HEK293T (cell line): ENCODE measurements at regions not wholly inside any gene's neighbourhood (a gene's known extent, or its start where the extent isn't known, plus 50 kb on each side); places are given as distances from the start of the nearest gene placed in this dataset.
A peak's percentile ranks its signal among the peaks of the same experiment; 100 is the strongest.

Experiments
- CTCF ChIA-PET: fragments of 350-600 bp; formaldehyde crosslinking; extraction: SDS; loops from one replicate; lab custom pipeline; 2021; ENCODE audit warnings: antibody characterized with exemption, inconsistent platforms; lab: Yijun Ruan, JAX
- POLR2A ChIA-PET: fragments of 350-600 bp; formaldehyde crosslinking; extraction: SDS; loops from one replicate; lab custom pipeline; 2020; ENCODE audit warnings: antibody characterized with exemption, inconsistent platforms; lab: Yijun Ruan, JAX
- DNase-seq: peaks from one replicate; pipeline ENCODE4 v3.0.0; 2012; ENCODE audit warnings: mixed read lengths; ENCODE audit errors: extremely low spot score
- ARNT ChIP-seq: fragments of 450-650 bp; IDR thresholded peaks from 2 replicates; pipeline ENCODE4 v1.6.1; 2017; ENCODE audit warnings: mild to moderate bottlenecking
- BHLHE40 ChIP-seq: fragments of 450-650 bp; IDR thresholded peaks from 2 replicates; pipeline ENCODE4 v1.6.1; 2016; ENCODE audit warnings: mild to moderate bottlenecking, moderate library complexity, borderline replicate concordance
- CTBP1 ChIP-seq: fragments of 450-650 bp; IDR thresholded peaks from 2 replicates; pipeline ENCODE4 v1.6.1; 2016; ENCODE audit warnings: borderline replicate concordance
- FOXA1 ChIP-seq: fragments of 450-650 bp; IDR thresholded peaks from 2 replicates; pipeline ENCODE4 v1.6.1; 2016; ENCODE audit warnings: mild to moderate bottlenecking
- FOXK2 ChIP-seq: fragments of 450-650 bp; IDR thresholded peaks from 2 replicates; pipeline ENCODE4 v1.6.1; 2016; ENCODE audit warnings: mild to moderate bottlenecking
- FOXM1 ChIP-seq: fragments of 450-650 bp; IDR thresholded peaks from 2 replicates; pipeline ENCODE4 v1.6.1; 2017; ENCODE audit warnings: mild to moderate bottlenecking, borderline replicate concordance
- HDGF ChIP-seq: fragments of 450-650 bp; IDR thresholded peaks from 2 replicates; pipeline ENCODE4 v1.6.1; 2017; ENCODE audit warnings: antibody characterized with exemption, borderline replicate concordance
- L3MBTL2 ChIP-seq: fragments of 450-650 bp; conservative IDR thresholded peaks from 2 replicates; pipeline ENCODE4 v1.6.1; 2016; ENCODE audit warnings: mild to moderate bottlenecking
- LEF1 ChIP-seq: fragments of 450-650 bp; IDR thresholded peaks from 2 replicates; pipeline ENCODE4 v1.6.1; 2017; ENCODE audit warnings: mild to moderate bottlenecking, borderline replicate concordance
- NFRKB ChIP-seq: fragments of 450-650 bp; IDR thresholded peaks from 2 replicates; pipeline ENCODE4 v1.6.1; 2016; ENCODE audit warnings: mild to moderate bottlenecking, moderate library complexity
- PKNOX1 ChIP-seq: fragments of 450-650 bp; IDR thresholded peaks from 2 replicates; pipeline ENCODE4 v1.6.1; 2016
- SP1 ChIP-seq: fragments of 450-650 bp; IDR thresholded peaks from 2 replicates; pipeline ENCODE4 v1.6.1; 2017
- SUZ12 ChIP-seq: fragments of 450-650 bp; IDR thresholded peaks from 2 replicates; pipeline ENCODE4 v1.6.1; 2016; ENCODE audit warnings: mild to moderate bottlenecking
- TARDBP ChIP-seq: fragments of 450-650 bp; IDR thresholded peaks from 2 replicates; pipeline ENCODE4 v1.6.1; 2016
- ZNF384 ChIP-seq: fragments of 450-650 bp; IDR thresholded peaks from 2 replicates; pipeline ENCODE4 v1.6.1; 2016

GRCh38 chr6:119481976-119482375, 132.4 kb upstream of the MAN1A1 start:
- ChIA-PET POLR2A (no interaction called here), CTCF (no interaction called here)
- no peak for TF ChIP-seq FOXM1
- TF ChIP-seq BHLHE40 = no peak
- TF ChIP-seq SP1 = no peak
- no peak for TF ChIP-seq FOXK2
- TF ChIP-seq LEF1 = no peak
- TF ChIP-seq SUZ12 = no peak
- no peak for TF ChIP-seq HDGF
- no peak for TF ChIP-seq L3MBTL2
- no peak for TF ChIP-seq PKNOX1
- no peak for TF ChIP-seq NFRKB
- no peak for DNase-seq

- CTCF ChIA-PET = interaction anchor here (0.7 kb wide), 1 partner anchor 619 kb away, joined by 3 read pairs; no protein-coding TSS in a partner anchor
- POLR2A ChIA-PET = no interaction called here
- TF ChIP-seq SUZ12 = no peak
- no peak for TF ChIP-seq BHLHE40
- DNase-seq = no peak
Observed at GRCh38 chr6:119480961-119481497, 131.5 kb upstream of the MAN1A1 start.

GRCh38 chr6:119479860-119480655, 130.5 kb upstream of the MAN1A1 start:
- ChIA-PET POLR2A (no interaction called here), CTCF (no interaction called here)
- no peak for DNase-seq
- peak; percentile 77 for TF ChIP-seq ZNF384
- TF ChIP-seq HDGF = no peak

GRCh38 chr6:119476554-119476953, 127.0 kb upstream of the MAN1A1 start:
- CTCF ChIA-PET = no interaction called here
- no peak for TF ChIP-seq SP1
- no peak for TF ChIP-seq TARDBP
- no peak for TF ChIP-seq FOXA1
- no peak for TF ChIP-seq PKNOX1
- TF ChIP-seq HDGF = no peak
- no peak for TF ChIP-seq CTBP1
- TF ChIP-seq SUZ12 = no peak
- DNase-seq = no peak
- POLR2A ChIA-PET = no interaction called here

GRCh38 chr6:119476024-119476423, 126.5 kb upstream of the MAN1A1 start:
- no peak for TF ChIP-seq FOXM1
- no peak for TF ChIP-seq CTBP1
- no peak for TF ChIP-seq FOXA1
- ChIA-PET POLR2A (no interaction called here), CTCF (no interaction called here)
- no peak for DNase-seq

DNA sequence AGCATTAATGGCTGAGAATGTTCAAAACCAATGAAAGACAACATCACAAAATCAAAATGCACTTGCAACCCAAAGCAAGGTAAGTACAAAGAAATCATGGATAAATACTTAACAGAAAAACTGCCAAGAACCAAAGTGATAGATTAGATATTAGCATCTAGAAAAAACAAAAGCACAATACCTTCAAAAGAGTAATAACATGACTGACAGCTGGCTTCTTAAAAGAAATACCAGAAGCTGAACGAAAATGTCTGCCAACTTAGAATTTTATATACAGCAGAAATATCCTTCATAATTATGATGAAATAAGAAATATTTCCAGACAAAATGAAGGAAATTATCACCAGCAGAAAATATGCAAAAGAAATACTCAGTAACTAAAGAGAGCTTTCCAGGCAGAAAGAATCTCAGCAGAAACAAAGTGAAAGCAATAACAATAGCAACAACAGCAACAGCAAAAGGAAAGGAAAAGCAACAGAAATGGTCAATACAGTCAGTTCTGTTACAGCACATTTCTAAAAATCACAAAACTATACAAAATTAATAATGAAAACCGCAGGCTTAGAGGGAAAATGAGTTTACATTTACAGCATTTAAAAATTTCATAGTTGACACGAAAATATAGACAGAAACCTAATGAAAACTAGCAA, 121.5 kb upstream of the MAN1A1 start:
- no peak for TF ChIP-seq FOXA1
- TF ChIP-seq PKNOX1 = peak; percentile 40; the same call in 1 of the 2 replicates
- POLR2A ChIA-PET = no interaction called here
- DNase-seq = no peak
- CTCF ChIA-PET = no interaction called here

GRCh38 chr6:119467488-119468081, 118.0 kb upstream of the MAN1A1 start:
- POLR2A ChIA-PET = no interaction called here
- DNase-seq = no peak
- CTCF ChIA-PET = no interaction called here
- no peak for TF ChIP-seq SP1
- TF ChIP-seq FOXK2 = no peak
- TF ChIP-seq ZNF384 = no peak
- TF ChIP-seq LEF1 = no peak
- no peak for TF ChIP-seq CTBP1
- no peak for TF ChIP-seq FOXM1
- TF ChIP-seq ARNT = no peak
- TF ChIP-seq NFRKB = no peak
- no peak for TF ChIP-seq BHLHE40
